ENCODE measurements at regions not wholly inside any gene's neighbourhood (a gene's known extent, or its start where the extent isn't known, plus 50 kb on each side); places are given as distances from the start of the nearest gene placed in this dataset.
"Not testable (repeated sequence)": the region's sequence is repeated elsewhere in the genome, so short reads cannot be mapped to it uniquely, and the experiment has no call there.

DNA sequence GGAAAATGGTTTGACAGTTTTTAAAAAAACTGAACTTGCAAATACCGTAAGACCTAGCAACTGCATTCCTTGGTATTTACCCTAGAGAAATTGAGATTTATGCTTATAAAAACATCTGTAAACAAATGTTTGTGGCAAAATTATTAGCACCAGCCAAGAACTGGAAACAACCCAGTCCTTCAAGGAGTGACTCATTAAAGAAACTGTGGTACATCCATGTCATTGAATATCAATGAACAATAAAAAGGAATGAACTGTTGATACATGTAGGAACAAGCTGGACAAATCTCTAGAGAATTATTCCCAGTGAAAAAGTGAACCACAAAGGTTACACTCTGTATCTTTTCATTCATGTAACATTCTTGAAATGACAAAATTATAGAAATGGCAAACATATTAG lies 240.2 kb upstream of the ADAMTS3 start:
- no peak for DNase-seq
- no peak overlapping the region for H3K27ac Mint-ChIP-seq
- intact Hi-C loops (cut with micrococcal nuclease): no loop called here
- no peak overlapping the region for H3K4me3 Mint-ChIP-seq
- peaks cover 3% of the 10 kb centered on the region for H3K27me3 Mint-ChIP-seq (ENCODE audit: low read depth)
- CTCF ChIA-PET: no interaction called here
- H3K36me3 Mint-ChIP-seq (ENCODE audit: low read depth): no peaks in the 10 kb centered on the region
- H3K4me1 Mint-ChIP-seq (ENCODE audit: low read depth): no peaks in the 10 kb centered on the region
- H3K9me3 Mint-ChIP-seq: peaks cover 2% of the 10 kb centered on the region

DNA sequence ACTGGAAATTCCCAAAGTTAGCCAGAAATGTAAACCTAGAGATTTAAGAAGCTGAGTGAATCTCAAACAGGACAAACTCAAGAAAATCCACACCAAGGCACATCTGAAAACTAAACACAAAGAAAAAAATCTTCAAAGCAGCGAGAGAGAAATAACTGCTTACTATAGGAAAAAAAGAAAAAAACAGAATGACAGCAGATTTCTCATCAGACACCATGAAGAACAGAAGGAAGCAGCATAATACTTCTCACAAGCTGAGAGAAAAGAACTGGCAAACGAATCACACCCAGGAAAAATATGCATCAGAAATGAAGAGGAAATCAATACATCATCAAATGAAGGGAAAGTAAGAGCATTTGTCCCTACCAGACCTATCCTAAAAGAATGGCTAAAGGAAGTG lies 236.3 kb upstream of the ADAMTS3 start:
- H3K36me3 Mint-ChIP-seq (ENCODE audit: low read depth): no peaks in the 10 kb centered on the region
- DNase-seq: no peak
- H3K4me3 Mint-ChIP-seq: no peak overlapping the region
- H3K27me3 Mint-ChIP-seq (ENCODE audit: low read depth): peaks cover 3% of the 10 kb centered on the region
- intact Hi-C loops (cut with micrococcal nuclease): no loop called here
- H3K9me3 Mint-ChIP-seq: no peaks in the 10 kb centered on the region
- H3K4me1 Mint-ChIP-seq (ENCODE audit: low read depth): no peaks in the 10 kb centered on the region
- CTCF ChIA-PET: no interaction called here
- H3K27ac Mint-ChIP-seq: no peak overlapping the region

DNA sequence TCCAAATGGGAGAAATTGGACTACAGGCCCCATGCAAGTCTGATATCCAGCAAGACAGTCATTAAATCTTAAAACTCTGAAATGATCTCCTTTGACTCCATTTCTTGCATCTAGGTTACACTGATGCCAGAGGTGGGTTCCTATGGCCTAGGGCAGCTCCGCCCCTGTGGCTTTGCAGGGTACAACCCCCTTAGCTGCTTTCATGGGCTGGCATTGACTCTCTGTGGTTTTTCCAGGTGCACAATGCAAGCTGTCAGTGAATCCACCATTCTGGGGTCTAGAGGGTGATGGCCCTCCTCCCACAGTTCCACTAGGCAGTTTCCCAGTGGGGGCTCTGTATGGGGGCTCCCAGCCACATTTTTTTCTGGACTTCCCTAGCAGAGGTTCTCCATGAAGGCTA lies 228.5 kb upstream of the ADAMTS3 start:
- H3K27ac Mint-ChIP-seq: no peak overlapping the region
- CTCF ChIA-PET: interaction anchor here (0.6 kb wide), 1 partner anchor 1457 kb away, joined by 3 read pairs; no protein-coding TSS in a partner anchor
- intact Hi-C loops (cut with micrococcal nuclease): no loop called here

DNA sequence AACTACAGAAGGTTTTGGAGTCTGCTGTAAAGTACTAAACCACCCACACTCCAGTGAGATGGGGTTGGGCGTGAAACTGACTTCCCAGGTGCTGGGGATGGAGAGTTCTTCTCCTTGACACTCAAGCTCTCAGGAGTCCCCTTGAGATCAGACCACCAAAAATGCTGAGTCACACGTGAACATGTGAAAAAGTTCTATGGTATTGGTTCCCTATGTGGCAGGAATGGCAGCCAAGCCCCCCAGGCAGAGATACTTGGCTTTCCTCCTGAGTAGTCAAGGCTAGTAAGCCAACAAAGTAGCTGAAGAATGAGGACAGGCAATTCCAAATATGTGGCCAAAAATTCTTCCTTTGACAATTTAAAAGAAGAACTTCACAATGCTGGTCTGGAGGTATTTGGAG lies 222.0 kb upstream of the ADAMTS3 start:
- no peaks in the 10 kb centered on the region for H3K9me3 Mint-ChIP-seq
- no peaks in the 10 kb centered on the region for H3K36me3 Mint-ChIP-seq (ENCODE audit: low read depth)
- H3K4me3 Mint-ChIP-seq: no peak overlapping the region
- CTCF ChIA-PET: no interaction called here
- H3K27ac Mint-ChIP-seq: no peak overlapping the region
- H3K4me1 Mint-ChIP-seq (ENCODE audit: low read depth): no peaks in the 10 kb centered on the region
- DNase-seq: no peak
- H3K27me3 Mint-ChIP-seq (ENCODE audit: low read depth): peaks cover 4% of the 10 kb centered on the region
- intact Hi-C loops (cut with micrococcal nuclease): no loop called here

More for the DNA sequence above, 228.5 kb upstream of the ADAMTS3 start:
- H3K36me3 Mint-ChIP-seq (ENCODE audit: low read depth): no peaks in the 10 kb centered on the region
- H3K27me3 Mint-ChIP-seq (ENCODE audit: low read depth): no peaks in the 10 kb centered on the region
- H3K9me3 Mint-ChIP-seq: no peaks in the 10 kb centered on the region
- no peaks in the 10 kb centered on the region for H3K4me1 Mint-ChIP-seq (ENCODE audit: low read depth)
- no peak for DNase-seq
- no peak overlapping the region for H3K4me3 Mint-ChIP-seq

DNA sequence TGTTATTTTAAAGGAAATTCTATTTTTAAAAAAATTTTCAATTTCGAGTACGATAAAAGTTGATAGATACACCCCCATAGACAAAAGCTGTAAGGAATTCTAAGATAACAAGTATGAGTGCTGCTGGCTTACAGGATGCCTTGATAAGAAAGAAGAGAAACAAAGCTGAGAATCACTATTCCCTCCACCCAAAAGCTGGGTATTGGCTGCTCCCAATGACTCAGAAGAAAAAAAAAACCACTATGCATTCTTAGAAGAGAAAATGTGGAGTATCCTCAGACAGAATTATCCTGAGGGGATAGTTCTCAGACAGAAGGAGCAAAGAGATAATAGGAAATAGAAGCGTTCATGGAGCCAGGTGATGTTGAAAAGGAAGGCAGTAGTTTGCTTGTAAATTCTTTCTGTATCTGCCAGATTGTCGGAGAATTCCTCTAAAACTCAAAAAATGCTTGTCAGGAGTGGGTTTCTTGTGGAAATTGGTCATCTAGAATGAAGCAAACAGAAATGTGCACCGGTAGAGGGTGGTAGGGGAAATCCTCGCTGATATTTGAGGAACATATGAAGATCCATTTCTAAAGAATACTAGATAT lies 217.5 kb upstream of the ADAMTS3 start:
- H3K27me3 Mint-ChIP-seq (ENCODE audit: low read depth): peaks cover 4% of the 10 kb centered on the region
- H3K36me3 Mint-ChIP-seq (ENCODE audit: low read depth): no peaks in the 10 kb centered on the region
- CTCF ChIA-PET: no interaction called here
- intact Hi-C loops (cut with micrococcal nuclease): no loop called here
- no peak overlapping the region for H3K27ac Mint-ChIP-seq
- no peak overlapping the region for H3K4me3 Mint-ChIP-seq
- no peaks in the 10 kb centered on the region for H3K9me3 Mint-ChIP-seq
- no peaks in the 10 kb centered on the region for H3K4me1 Mint-ChIP-seq (ENCODE audit: low read depth)
- DNase-seq: no peak

DNA sequence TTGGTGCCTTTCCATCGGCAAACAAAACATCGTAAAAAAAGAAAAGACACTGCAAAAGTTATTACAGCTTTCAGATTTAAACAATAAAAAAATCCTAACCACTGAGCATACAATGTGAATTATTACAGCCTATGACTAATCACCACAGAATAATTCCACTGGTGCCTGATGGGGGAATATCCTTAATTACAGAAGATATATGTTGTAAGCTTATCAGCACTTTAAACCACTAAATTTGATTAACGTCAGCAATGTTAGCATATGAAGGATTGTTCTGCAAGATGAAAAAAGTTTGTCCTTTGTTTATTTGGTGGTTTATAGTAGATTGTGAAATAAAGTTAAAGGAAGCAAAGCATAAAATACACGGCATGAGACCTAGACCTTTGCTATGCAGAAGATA lies 210.2 kb upstream of the ADAMTS3 start:
- peaks cover 3% of the 10 kb centered on the region for H3K9me3 Mint-ChIP-seq
- H3K4me3 Mint-ChIP-seq: no peak overlapping the region
- intact Hi-C loops (cut with micrococcal nuclease): no loop called here
- CTCF ChIA-PET: no interaction called here
- DNase-seq: no peak
- H3K27ac Mint-ChIP-seq: no peak overlapping the region
- H3K27me3 Mint-ChIP-seq (ENCODE audit: low read depth): no peaks in the 10 kb centered on the region
- H3K4me1 Mint-ChIP-seq (ENCODE audit: low read depth): no peaks in the 10 kb centered on the region
- no peaks in the 10 kb centered on the region for H3K36me3 Mint-ChIP-seq (ENCODE audit: low read depth)

DNA sequence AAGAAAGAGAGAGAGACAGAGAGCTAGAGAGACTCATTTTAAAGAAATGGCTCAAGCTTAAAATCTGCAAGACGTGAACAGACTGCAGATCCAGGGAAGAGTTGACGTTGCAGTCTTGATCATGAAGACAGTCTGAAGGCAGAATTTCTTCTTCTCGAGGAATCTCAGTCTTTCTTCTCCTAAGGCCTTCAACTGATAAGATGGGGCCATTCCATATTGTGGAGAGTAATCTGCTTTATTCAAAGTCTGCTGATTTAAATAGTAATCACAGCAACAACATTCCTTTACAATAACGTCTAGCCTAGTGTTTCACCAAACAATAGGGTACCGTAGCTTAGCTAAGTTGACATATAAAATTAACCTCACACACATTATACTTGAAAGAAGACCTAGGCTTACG lies 208.4 kb upstream of the ADAMTS3 start:
- Mint-ChIP-seq H3K27me3 (ENCODE audit: low read depth) (no peaks in the 10 kb centered on the region), H3K27ac (no peak overlapping the region), H3K36me3 (ENCODE audit: low read depth) (no peaks in the 10 kb centered on the region), H3K4me1 (ENCODE audit: low read depth) (no peaks in the 10 kb centered on the region), H3K4me3 (no peak overlapping the region), H3K9me3 (peaks cover 3% of the 10 kb centered on the region)
- no peak for DNase-seq
- intact Hi-C loops (cut with micrococcal nuclease): no loop called here
- CTCF ChIA-PET: interaction anchor here (0.5 kb wide), 1 partner anchor 480 kb away, joined by 3 read pairs; no protein-coding TSS in a partner anchor

DNA sequence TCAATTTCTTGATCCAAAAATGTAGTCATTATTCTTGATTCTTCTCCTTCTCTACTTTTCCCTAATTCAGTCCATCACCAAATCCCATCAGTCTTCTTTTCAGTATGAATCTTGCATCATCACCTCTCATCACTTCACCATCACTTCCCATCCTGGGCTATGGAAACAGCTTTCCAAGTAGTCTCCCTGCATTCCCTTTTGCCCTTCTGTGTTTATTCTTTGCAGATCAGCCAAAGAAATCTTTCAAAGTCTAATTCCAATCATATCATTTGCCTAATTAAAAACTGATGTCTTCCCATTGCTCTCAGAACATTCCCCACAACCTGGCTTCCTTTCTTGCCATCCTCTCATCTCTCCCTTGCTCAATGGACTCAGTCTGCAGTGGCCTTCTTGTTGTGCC lies 201.7 kb upstream of the ADAMTS3 start:
- Mint-ChIP-seq H3K27ac (no peak overlapping the region), H3K4me1 (ENCODE audit: low read depth) (no peaks in the 10 kb centered on the region)
- intact Hi-C loops (cut with micrococcal nuclease): no loop called here

DNA sequence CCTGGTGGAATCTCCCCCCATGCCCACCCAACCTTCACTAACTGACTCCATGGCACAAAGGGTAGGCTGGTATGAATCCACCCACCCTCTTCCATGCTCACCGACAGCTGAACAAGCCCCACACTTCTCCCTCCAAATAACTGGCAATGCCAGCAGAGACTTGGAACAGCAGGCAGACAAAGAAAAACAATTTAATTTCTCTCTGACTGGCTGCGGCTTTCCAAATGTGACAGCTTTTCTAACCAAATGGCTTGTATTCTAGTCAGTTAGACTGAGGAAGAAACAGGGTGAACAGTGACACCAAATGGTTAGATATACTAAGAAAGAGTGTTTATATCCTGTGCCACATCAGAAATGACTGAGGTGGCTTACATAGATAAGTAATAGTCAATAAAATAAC lies 199.3 kb upstream of the ADAMTS3 start:
- intact Hi-C loops (cut with micrococcal nuclease): no loop called here
- CTCF ChIA-PET: no interaction called here
- no peak overlapping the region for H3K4me3 Mint-ChIP-seq
- no peaks in the 10 kb centered on the region for H3K36me3 Mint-ChIP-seq (ENCODE audit: low read depth)
- no peak overlapping the region for H3K27ac Mint-ChIP-seq
- H3K9me3 Mint-ChIP-seq: no peaks in the 10 kb centered on the region
- no peak for DNase-seq
- no peaks in the 10 kb centered on the region for H3K4me1 Mint-ChIP-seq (ENCODE audit: low read depth)
- peaks cover 6% of the 10 kb centered on the region for H3K27me3 Mint-ChIP-seq (ENCODE audit: low read depth)

More for the DNA sequence above, 201.7 kb upstream of the ADAMTS3 start:
- peaks cover 6% of the 10 kb centered on the region for H3K27me3 Mint-ChIP-seq (ENCODE audit: low read depth)
- no peak overlapping the region for H3K4me3 Mint-ChIP-seq
- CTCF ChIA-PET: no interaction called here
- H3K9me3 Mint-ChIP-seq: no peaks in the 10 kb centered on the region
- DNase-seq: no peak
- no peaks in the 10 kb centered on the region for H3K36me3 Mint-ChIP-seq (ENCODE audit: low read depth)

DNA sequence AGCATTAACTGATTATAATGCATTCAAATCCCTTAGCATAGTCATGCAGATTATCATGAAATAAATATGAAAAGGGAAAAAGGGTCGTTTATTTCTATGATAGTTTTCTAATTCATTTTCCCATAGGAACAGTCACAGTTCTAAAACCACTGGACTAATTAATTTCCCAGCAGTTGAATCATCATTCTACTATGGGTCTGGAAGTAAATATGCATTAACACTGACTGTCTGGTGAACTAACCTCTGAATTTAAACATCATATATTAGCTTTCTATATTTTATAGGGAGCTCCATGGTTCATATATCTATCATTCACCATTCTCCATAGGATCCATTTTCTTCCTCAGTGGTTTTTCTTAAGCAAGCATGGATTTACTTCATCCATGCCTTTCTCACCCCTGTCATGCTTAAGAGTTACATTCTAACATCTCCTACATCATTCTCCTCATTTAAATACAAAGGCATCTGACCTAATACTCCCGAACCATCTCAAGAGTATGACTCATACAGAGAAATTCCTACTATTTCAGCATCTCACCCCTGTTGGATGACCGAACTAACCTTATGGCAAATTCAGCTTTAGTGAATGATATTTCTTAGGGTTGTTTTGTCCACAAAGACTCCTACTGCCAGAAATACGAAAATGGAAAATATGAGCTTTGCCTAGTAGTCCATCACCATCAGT lies 198.7 kb upstream of the ADAMTS3 start:
- Mint-ChIP-seq H3K4me3 (no peak overlapping the region), H3K36me3 (ENCODE audit: low read depth) (no peaks in the 10 kb centered on the region), H3K4me1 (ENCODE audit: low read depth) (no peaks in the 10 kb centered on the region), H3K27ac (no peak overlapping the region), H3K9me3 (no peaks in the 10 kb centered on the region), H3K27me3 (ENCODE audit: low read depth) (peaks cover 6% of the 10 kb centered on the region)
- intact Hi-C loops (cut with micrococcal nuclease): no loop called here
- CTCF ChIA-PET: no interaction called here
- no peak for DNase-seq

DNA sequence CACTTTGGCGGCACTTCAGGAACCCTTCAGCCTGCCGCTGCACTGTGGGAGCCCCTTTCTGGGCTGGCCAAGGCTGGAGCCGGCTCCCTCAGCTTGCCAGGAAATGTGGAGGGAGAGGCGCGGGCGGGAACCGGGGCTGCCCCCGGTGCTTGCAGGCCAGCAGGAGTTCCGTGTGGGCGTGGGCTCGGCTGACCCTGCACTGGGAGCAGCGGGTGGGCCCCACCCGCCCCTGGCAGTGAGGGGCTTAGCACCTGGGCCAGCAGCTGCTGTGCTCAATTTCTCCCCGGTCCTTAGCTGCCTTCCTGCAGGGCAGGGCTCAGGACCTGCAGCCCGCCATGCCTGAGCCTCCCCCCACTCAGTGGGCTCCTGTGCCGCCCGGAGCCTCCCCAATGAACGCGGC lies 196.8 kb upstream of the ADAMTS3 start:
- CTCF ChIA-PET; intact Hi-C loops (cut with micrococcal nuclease); H3K4me1 Mint-ChIP-seq (ENCODE audit: low read depth); H3K9me3 Mint-ChIP-seq; H3K27ac Mint-ChIP-seq; H3K4me3 Mint-ChIP-seq; H3K27me3 Mint-ChIP-seq (ENCODE audit: low read depth); DNase-seq; H3K36me3 Mint-ChIP-seq (ENCODE audit: low read depth): not testable (repeated sequence)

DNA sequence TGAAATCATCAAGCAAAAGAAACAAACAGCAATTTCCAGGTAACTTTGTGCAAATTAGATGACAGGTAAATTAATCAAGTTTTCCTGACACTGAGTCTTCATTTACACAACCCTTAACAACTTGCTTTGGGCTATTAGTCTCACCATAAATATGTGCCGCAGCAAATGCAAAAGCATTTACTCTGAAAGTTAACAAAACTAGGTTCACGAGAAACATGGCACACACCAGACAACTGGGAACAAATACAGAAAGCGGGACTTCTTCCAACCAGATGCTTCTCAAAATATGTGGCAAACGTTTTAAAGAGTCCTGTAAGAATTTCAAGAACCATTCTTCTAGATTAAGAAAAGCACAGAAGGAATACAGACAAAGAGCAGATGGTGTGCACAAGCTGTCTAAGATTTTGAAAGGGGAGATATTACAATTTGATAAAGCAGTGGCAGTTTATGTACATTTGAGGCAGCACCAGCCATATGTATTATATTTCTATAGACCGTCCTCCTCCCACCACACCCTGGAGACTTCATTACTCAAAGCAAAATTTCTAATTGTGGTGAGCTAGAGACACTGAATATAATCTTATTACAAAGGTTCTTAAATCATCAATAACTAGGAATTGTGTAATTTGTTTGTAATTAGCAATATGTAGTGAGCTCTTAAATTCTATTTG lies 192.5 kb upstream of the ADAMTS3 start:
- Mint-ChIP-seq H3K27me3 (ENCODE audit: low read depth) (no peaks in the 10 kb centered on the region), H3K27ac (no peak overlapping the region), H3K36me3 (ENCODE audit: low read depth) (no peaks in the 10 kb centered on the region), H3K4me1 (ENCODE audit: low read depth) (no peaks in the 10 kb centered on the region), H3K4me3 (no peak overlapping the region), H3K9me3 (peaks cover 3% of the 10 kb centered on the region)
- intact Hi-C loops (cut with micrococcal nuclease): no loop called here
- DNase-seq: no peak
- CTCF ChIA-PET: no interaction called here

DNA sequence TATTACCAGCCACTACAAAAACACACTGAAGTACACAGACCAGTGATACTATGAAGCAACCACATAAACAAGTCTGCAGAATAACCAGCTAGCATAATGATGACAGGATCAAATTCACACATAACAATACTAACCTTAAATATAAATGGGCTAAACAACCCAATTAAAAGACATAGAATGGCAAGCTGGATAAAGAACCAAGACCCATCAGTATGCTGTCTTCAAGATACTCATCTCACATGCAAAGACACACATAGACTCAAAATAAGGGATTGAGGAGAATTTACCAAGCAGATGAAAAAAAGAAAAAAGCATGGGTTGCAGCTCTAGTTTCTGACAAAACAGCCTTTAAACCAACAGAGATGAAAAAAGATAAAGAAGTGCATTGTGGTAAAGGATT lies 184.4 kb upstream of the ADAMTS3 start:
- H3K4me3 Mint-ChIP-seq; H3K27me3 Mint-ChIP-seq (ENCODE audit: low read depth); H3K27ac Mint-ChIP-seq; CTCF ChIA-PET; intact Hi-C loops (cut with micrococcal nuclease); DNase-seq; H3K4me1 Mint-ChIP-seq (ENCODE audit: low read depth); H3K36me3 Mint-ChIP-seq (ENCODE audit: low read depth): not testable (repeated sequence)
- peaks cover 22% of the 10 kb centered on the region for H3K9me3 Mint-ChIP-seq
